Testis (tissue), 2 donors: ENCODE measurements at regions not wholly inside any gene's neighbourhood (a gene's known extent, or its start where the extent isn't known, plus 50 kb on each side); places are given as distances from the start of the nearest gene placed in this dataset.

ENCODE experiments used
- CTCF ChIP-seq, 3 experiments: fragments of 450-650 bp in 2 of 3; fragments of 200-600 bp in 1 of 3; sonication (generic) in 1 of 3; IDR thresholded peaks; one replicate each; pipeline ENCODE4 v1.5.1; 2016 to 2019; ENCODE audit warnings: antibody characterized with exemption in 3 of 3, mild to moderate bottlenecking in 2 of 3, moderate library complexity in 1 of 3
- POLR2A ChIP-seq: fragments of 450-650 bp; IDR thresholded peaks from one replicate; pipeline ENCODE4 v1.6.1; 2017; ENCODE audit warnings: antibody characterized with exemption, mild to moderate bottlenecking, moderate library complexity

- TF ChIP-seq CTCF (IDR thresholded peaks at IDR 0.05) (no peak), POLR2A (no peak)
Measured at GRCh38 chr3:99409961-99410360, 228.4 kb upstream of the COL8A1 start.
